Fibroblast of the aortic adventitia (primary cell): ENCODE measurements at regions not wholly inside any gene's neighbourhood (a gene's known extent, or its start where the extent isn't known, plus 50 kb on each side); places are given as distances from the start of the nearest gene placed in this dataset.

Experiments used
- DNase-seq: peaks from one replicate; pipeline ENCODE4 v3.0.0-alpha.2; 2010; ENCODE audit warnings: low read depth
- H3K4me3 ChIP-seq: 2 replicates; pipeline ENCODE4 v1.5.1; 2011; ENCODE audit warnings: low read depth, mild to moderate bottlenecking, control low read depth, low read length, moderate library complexity
- CTCF ChIP-seq: IDR thresholded peaks from 2 replicates; pipeline ENCODE4 v1.5.1; 2011; ENCODE audit warnings: mild to moderate bottlenecking, low read length, control low read depth, inconsistent platforms; ENCODE audit not compliant: insufficient read depth

GRCh38 chr5:174239718-174240117 lies 194.2 kb downstream of the NSG2 start:
- DNase-seq, result no peak
- TF ChIP-seq CTCF, result no peak
- H3K4me3 ChIP-seq, result no peak overlapping the region

- TF ChIP-seq CTCF, result no peak
- DNase-seq, result no peak
Observed at GRCh38 chr5:174242573-174242972, 197.1 kb downstream of the NSG2 start.

GRCh38 chr5:174243904-174244303 lies 198.4 kb downstream of the NSG2 start:
- H3K4me3 ChIP-seq, result no peak overlapping the region
- no peak for TF ChIP-seq CTCF
- no peak for DNase-seq

More at GRCh38 chr5:174242573-174242972, 197.1 kb downstream of the NSG2 start:
- H3K4me3 ChIP-seq, result no peak overlapping the region

GRCh38 chr5:174245516-174246075 lies 200.1 kb downstream of the NSG2 start:
- H3K4me3 ChIP-seq, result no peak overlapping the region
- no peak for TF ChIP-seq CTCF
- DNase-seq, result no peak

- no peak for TF ChIP-seq CTCF
- no peak for DNase-seq
- no peak overlapping the region for H3K4me3 ChIP-seq
Observed at GRCh38 chr5:174246743-174247142, 201.2 kb downstream of the NSG2 start.

GRCh38 chr5:174247301-174247700 lies 201.8 kb downstream of the NSG2 start:
- no peak for TF ChIP-seq CTCF
- H3K4me3 ChIP-seq, result no peak overlapping the region
- no peak for DNase-seq
